ENCODE measurements at regions not wholly inside any gene's neighbourhood (a gene's known extent, or its start where the extent isn't known, plus 50 kb on each side); places are given as distances from the start of the nearest gene placed in this dataset.

- Mint-ChIP-seq H3K27ac (peak overlapping the region; percentile 67), H3K9me3 (peaks cover 11% of the 10 kb centered on the region), H3K4me3 (peak overlapping the region; percentile 79), H3K27me3 (ENCODE audit: low read depth, poor library complexity) (peaks cover 8% of the 10 kb centered on the region), H3K4me1 (peaks cover 23% of the 10 kb centered on the region), H3K36me3 (ENCODE audit: low read depth) (no peaks in the 10 kb centered on the region)
- DNase-seq: peak; percentile 88
- TF ChIP-seq, protein P1, sequence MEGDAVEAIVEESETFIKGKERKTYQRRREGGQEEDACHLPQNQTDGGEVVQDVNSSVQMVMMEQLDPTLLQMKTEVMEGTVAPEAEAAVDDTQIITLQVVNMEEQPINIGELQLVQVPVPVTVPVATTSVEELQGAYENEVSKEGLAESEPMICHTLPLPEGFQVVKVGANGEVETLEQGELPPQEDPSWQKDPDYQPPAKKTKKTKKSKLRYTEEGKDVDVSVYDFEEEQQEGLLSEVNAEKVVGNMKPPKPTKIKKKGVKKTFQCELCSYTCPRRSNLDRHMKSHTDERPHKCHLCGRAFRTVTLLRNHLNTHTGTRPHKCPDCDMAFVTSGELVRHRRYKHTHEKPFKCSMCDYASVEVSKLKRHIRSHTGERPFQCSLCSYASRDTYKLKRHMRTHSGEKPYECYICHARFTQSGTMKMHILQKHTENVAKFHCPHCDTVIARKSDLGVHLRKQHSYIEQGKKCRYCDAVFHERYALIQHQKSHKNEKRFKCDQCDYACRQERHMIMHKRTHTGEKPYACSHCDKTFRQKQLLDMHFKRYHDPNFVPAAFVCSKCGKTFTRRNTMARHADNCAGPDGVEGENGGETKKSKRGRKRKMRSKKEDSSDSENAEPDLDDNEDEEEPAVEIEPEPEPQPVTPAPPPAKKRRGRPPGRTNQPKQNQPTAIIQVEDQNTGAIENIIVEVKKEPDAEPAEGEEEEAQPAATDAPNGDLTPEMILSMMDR (IDR thresholded peaks at IDR 0.05): no peak
Measured at GRCh38 chr9:6080154-6080716, 64.8 kb upstream of the RANBP6 start.

GRCh38 chr9:6079386-6079785 lies 64.0 kb upstream of the RANBP6 start:
- H3K27me3 Mint-ChIP-seq (ENCODE audit: low read depth, poor library complexity): peaks cover 8% of the 10 kb centered on the region
- no peak overlapping the region for H3K27ac Mint-ChIP-seq
- no peak for DNase-seq
- peak overlapping the region; percentile 79 for H3K4me3 Mint-ChIP-seq
- peaks cover 11% of the 10 kb centered on the region for H3K9me3 Mint-ChIP-seq
- H3K4me1 Mint-ChIP-seq: peaks cover 23% of the 10 kb centered on the region
- TF ChIP-seq, protein P1 (IDR thresholded peaks at IDR 0.05): no peak
- H3K36me3 Mint-ChIP-seq (ENCODE audit: low read depth): no peaks in the 10 kb centered on the region

DNA sequence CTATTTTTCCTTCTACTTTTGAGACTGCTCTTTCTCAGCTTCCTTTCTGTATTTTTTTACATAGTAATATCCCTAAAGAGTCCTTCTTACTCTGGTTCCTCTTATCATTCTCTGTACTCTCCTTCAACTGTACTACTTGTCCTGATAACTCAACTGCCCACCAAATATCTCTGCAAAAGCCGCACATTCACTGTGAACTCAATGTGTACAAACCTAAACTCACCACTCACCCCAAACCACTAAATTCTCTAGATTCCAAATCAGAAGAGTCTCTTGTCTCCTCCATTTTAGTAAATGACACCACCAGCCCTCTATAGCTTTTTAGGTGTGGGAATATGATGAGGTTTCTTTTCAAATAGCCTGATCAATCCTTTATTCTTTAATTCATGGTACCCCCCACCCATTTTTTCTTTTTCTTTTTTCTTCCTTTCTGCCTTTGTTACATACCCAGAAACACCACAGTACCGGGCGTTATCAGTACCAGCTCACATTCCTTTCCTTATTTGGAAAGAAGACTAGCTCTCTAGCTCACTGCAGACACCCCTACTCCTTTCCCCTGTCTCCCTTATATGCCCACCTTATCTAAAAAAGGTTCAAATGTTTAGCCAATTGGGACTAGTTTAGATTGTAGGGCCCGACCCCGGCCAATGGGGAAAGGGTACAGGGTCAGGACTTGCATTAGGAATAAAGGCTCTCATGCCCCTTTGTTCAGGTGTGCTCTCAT lies 63.1 kb upstream of the RANBP6 start:
- Mint-ChIP-seq H3K27ac (no peak overlapping the region), H3K4me3 (no peak overlapping the region), H3K36me3 (ENCODE audit: low read depth) (no peaks in the 10 kb centered on the region), H3K27me3 (ENCODE audit: low read depth, poor library complexity) (peaks cover 8% of the 10 kb centered on the region), H3K4me1 (peaks cover 23% of the 10 kb centered on the region), H3K9me3 (peaks cover 11% of the 10 kb centered on the region)
- DNase-seq: no peak
- TF ChIP-seq, protein P1 (IDR thresholded peaks at IDR 0.05): no peak

GRCh38 chr9:6076851-6077250 lies 61.4 kb upstream of the RANBP6 start:
- Mint-ChIP-seq H3K9me3 (peaks cover 11% of the 10 kb centered on the region), H3K4me3 (no peak overlapping the region), H3K27me3 (ENCODE audit: low read depth, poor library complexity) (peaks cover 8% of the 10 kb centered on the region), H3K4me1 (peaks cover 23% of the 10 kb centered on the region), H3K27ac (no peak overlapping the region), H3K36me3 (ENCODE audit: low read depth) (no peaks in the 10 kb centered on the region)
- DNase-seq: no peak
- TF ChIP-seq, protein P1 (IDR thresholded peaks at IDR 0.05): no peak

DNA sequence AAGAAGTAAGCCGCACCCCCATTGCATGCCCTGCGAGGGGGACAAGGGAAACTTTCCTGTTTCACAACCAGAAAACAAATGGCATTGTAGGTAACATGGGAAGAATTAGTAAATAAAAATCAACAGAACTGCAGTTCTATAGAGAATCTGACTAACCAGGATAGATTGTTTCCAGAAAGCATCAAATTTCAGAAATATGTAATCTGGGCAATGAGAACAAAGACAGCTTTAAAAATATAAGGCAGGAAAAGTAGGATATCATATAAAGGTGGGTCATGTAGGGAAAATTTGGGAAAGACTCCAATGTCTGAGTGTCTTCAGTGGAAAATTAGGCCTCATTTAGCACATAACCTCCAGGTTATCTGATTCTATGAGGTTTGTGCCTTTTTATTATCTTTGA lies 58.3 kb upstream of the RANBP6 start:
- TF ChIP-seq, protein P1 (IDR thresholded peaks at IDR 0.05): no peak
- no peaks in the 10 kb centered on the region for H3K4me1 Mint-ChIP-seq
- H3K36me3 Mint-ChIP-seq (ENCODE audit: low read depth): no peaks in the 10 kb centered on the region
- peaks cover 5% of the 10 kb centered on the region for H3K27me3 Mint-ChIP-seq (ENCODE audit: low read depth, poor library complexity)
- no peak overlapping the region for H3K27ac Mint-ChIP-seq
- DNase-seq: no peak
- H3K9me3 Mint-ChIP-seq: peaks cover 11% of the 10 kb centered on the region
- H3K4me3 Mint-ChIP-seq: no peak overlapping the region

GRCh38 chr9:6072865-6073264 lies 57.4 kb upstream of the RANBP6 start:
- H3K4me1 Mint-ChIP-seq: no peaks in the 10 kb centered on the region
- no peak for DNase-seq
- H3K4me3 Mint-ChIP-seq: no peak overlapping the region
- peaks cover 6% of the 10 kb centered on the region for H3K9me3 Mint-ChIP-seq
- H3K27ac Mint-ChIP-seq: no peak overlapping the region
- no peaks in the 10 kb centered on the region for H3K36me3 Mint-ChIP-seq (ENCODE audit: low read depth)
- H3K27me3 Mint-ChIP-seq (ENCODE audit: low read depth, poor library complexity): peaks cover 5% of the 10 kb centered on the region
- TF ChIP-seq, protein P1 (IDR thresholded peaks at IDR 0.05): no peak
